ENCODE measurements at regions not wholly inside any gene's neighbourhood (a gene's known extent, or its start where the extent isn't known, plus 50 kb on each side); places are given as distances from the start of the nearest gene placed in this dataset.
"Not testable (repeated sequence)": the region's sequence is repeated elsewhere in the genome, so short reads cannot be mapped to it uniquely, and the experiment has no call there.

- Histone ChIP-seq H3K36me3 (ENCODE audit: control insufficient read depth, insufficient read depth, low read length) (no peaks in the 10 kb centered on the region), H3K27me3 (ENCODE audit: control insufficient read depth, insufficient read depth, low read length) (no peaks in the 10 kb centered on the region), H3K4me3 (ENCODE audit: low read depth, low read length) (peak overlapping the region; percentile 13; the same call in 1 of the 2 replicates), H3K27ac (ENCODE audit: low read depth, low read length) (no peak overlapping the region), H3K9me3 (ENCODE audit: control insufficient read depth, insufficient read depth, low read depth, low read length) (peaks cover 36% of the 10 kb centered on the region; the same call in 1 of the 2 replicates), H3K9ac (ENCODE audit: low read length) (no peak overlapping the region), H3K4me1 (ENCODE audit: control insufficient read depth, insufficient read depth, low read length) (no peaks in the 10 kb centered on the region)
Observed at GRCh38 chr16:35598696-35599332, 2139.4 kb downstream of the TP53TG3F start.

GRCh38 chr16:35599429-35600160 lies 2140.2 kb downstream of the TP53TG3F start:
- no peaks in the 10 kb centered on the region for H3K36me3 ChIP-seq (ENCODE audit: control insufficient read depth, insufficient read depth, low read length)
- H3K9ac ChIP-seq (ENCODE audit: low read length): no peak overlapping the region
- peaks cover 29% of the 10 kb centered on the region; the same call in 1 of the 2 replicates for H3K9me3 ChIP-seq (ENCODE audit: control insufficient read depth, insufficient read depth, low read depth, low read length)
- H3K4me1 ChIP-seq (ENCODE audit: control insufficient read depth, insufficient read depth, low read length): no peaks in the 10 kb centered on the region
- no peaks in the 10 kb centered on the region for H3K27me3 ChIP-seq (ENCODE audit: control insufficient read depth, insufficient read depth, low read length)
- no peak overlapping the region for H3K27ac ChIP-seq (ENCODE audit: low read depth, low read length)
- H3K4me3 ChIP-seq (ENCODE audit: low read depth, low read length): peak overlapping the region; percentile 13; the same call in 1 of the 2 replicates

- H3K4me1 ChIP-seq (ENCODE audit: control insufficient read depth, insufficient read depth, low read length); H3K36me3 ChIP-seq (ENCODE audit: control insufficient read depth, insufficient read depth, low read length); H3K9ac ChIP-seq (ENCODE audit: low read length); H3K27ac ChIP-seq (ENCODE audit: low read depth, low read length); H3K27me3 ChIP-seq (ENCODE audit: control insufficient read depth, insufficient read depth, low read length); H3K4me3 ChIP-seq (ENCODE audit: low read depth, low read length): not testable (repeated sequence)
- H3K9me3 ChIP-seq (ENCODE audit: control insufficient read depth, insufficient read depth, low read depth, low read length): peaks cover 26% of the 10 kb centered on the region; the same call in 1 of the 2 replicates
Observed at GRCh38 chr16:35600161-35600555, 2140.7 kb downstream of the TP53TG3F start.

- Histone ChIP-seq H3K9ac (ENCODE audit: low read length) (no peak overlapping the region), H3K9me3 (ENCODE audit: control insufficient read depth, insufficient read depth, low read depth, low read length) (peaks cover 28% of the 10 kb centered on the region; the same call in 1 of the 2 replicates), H3K27ac (ENCODE audit: low read depth, low read length) (no peak overlapping the region), H3K36me3 (ENCODE audit: control insufficient read depth, insufficient read depth, low read length) (no peaks in the 10 kb centered on the region), H3K4me1 (ENCODE audit: control insufficient read depth, insufficient read depth, low read length) (no peaks in the 10 kb centered on the region), H3K4me3 (ENCODE audit: low read depth, low read length) (no peak overlapping the region), H3K27me3 (ENCODE audit: control insufficient read depth, insufficient read depth, low read length) (no peaks in the 10 kb centered on the region)
Observed at GRCh38 chr16:35602116-35602515, 2142.7 kb downstream of the TP53TG3F start.

- not testable (repeated sequence) for H3K4me1 ChIP-seq (ENCODE audit: control insufficient read depth, insufficient read depth, low read length); H3K9ac ChIP-seq (ENCODE audit: low read length); H3K36me3 ChIP-seq (ENCODE audit: control insufficient read depth, insufficient read depth, low read length); H3K27ac ChIP-seq (ENCODE audit: low read depth, low read length); H3K27me3 ChIP-seq (ENCODE audit: control insufficient read depth, insufficient read depth, low read length); H3K4me3 ChIP-seq (ENCODE audit: low read depth, low read length)
- H3K9me3 ChIP-seq (ENCODE audit: control insufficient read depth, insufficient read depth, low read depth, low read length): peaks cover 20% of the 10 kb centered on the region; the same call in 1 of the 2 replicates
Observed at GRCh38 chr16:35603371-35603770, 2144.0 kb downstream of the TP53TG3F start.

- H3K9me3 ChIP-seq (ENCODE audit: control insufficient read depth, insufficient read depth, low read depth, low read length): peaks cover 7% of the 10 kb centered on the region; the same call in 1 of the 2 replicates
- H3K36me3 ChIP-seq (ENCODE audit: control insufficient read depth, insufficient read depth, low read length): no peaks in the 10 kb centered on the region
- no peak overlapping the region for H3K4me3 ChIP-seq (ENCODE audit: low read depth, low read length)
- no peak overlapping the region for H3K27ac ChIP-seq (ENCODE audit: low read depth, low read length)
- no peak overlapping the region for H3K9ac ChIP-seq (ENCODE audit: low read length)
- H3K27me3 ChIP-seq (ENCODE audit: control insufficient read depth, insufficient read depth, low read length): no peaks in the 10 kb centered on the region
- no peaks in the 10 kb centered on the region for H3K4me1 ChIP-seq (ENCODE audit: control insufficient read depth, insufficient read depth, low read length)
Observed at GRCh38 chr16:35605921-35606320, 2146.5 kb downstream of the TP53TG3F start.

- not testable (repeated sequence) for H3K27ac ChIP-seq (ENCODE audit: low read depth, low read length); H3K4me3 ChIP-seq (ENCODE audit: low read depth, low read length); H3K36me3 ChIP-seq (ENCODE audit: control insufficient read depth, insufficient read depth, low read length); H3K4me1 ChIP-seq (ENCODE audit: control insufficient read depth, insufficient read depth, low read length); H3K27me3 ChIP-seq (ENCODE audit: control insufficient read depth, insufficient read depth, low read length); H3K9ac ChIP-seq (ENCODE audit: low read length)
- H3K9me3 ChIP-seq (ENCODE audit: control insufficient read depth, insufficient read depth, low read depth, low read length): peaks cover 42% of the 10 kb centered on the region
Observed at GRCh38 chr16:35614883-35615282, 2155.5 kb downstream of the TP53TG3F start.

- H3K27me3 ChIP-seq (ENCODE audit: control insufficient read depth, insufficient read depth, low read length); H3K27ac ChIP-seq (ENCODE audit: low read depth, low read length); H3K9ac ChIP-seq (ENCODE audit: low read length); H3K36me3 ChIP-seq (ENCODE audit: control insufficient read depth, insufficient read depth, low read length); H3K4me1 ChIP-seq (ENCODE audit: control insufficient read depth, insufficient read depth, low read length); H3K4me3 ChIP-seq (ENCODE audit: low read depth, low read length): not testable (repeated sequence)
- H3K9me3 ChIP-seq (ENCODE audit: control insufficient read depth, insufficient read depth, low read depth, low read length): peaks cover 69% of the 10 kb centered on the region
Observed at GRCh38 chr16:35619176-35619575, 2159.8 kb downstream of the TP53TG3F start.

- Histone ChIP-seq H3K4me1 (ENCODE audit: control insufficient read depth, insufficient read depth, low read length) (no peaks in the 10 kb centered on the region), H3K27me3 (ENCODE audit: control insufficient read depth, insufficient read depth, low read length) (no peaks in the 10 kb centered on the region), H3K36me3 (ENCODE audit: control insufficient read depth, insufficient read depth, low read length) (no peaks in the 10 kb centered on the region), H3K9ac (ENCODE audit: low read length) (no peak overlapping the region), H3K4me3 (ENCODE audit: low read depth, low read length) (no peak overlapping the region), H3K27ac (ENCODE audit: low read depth, low read length) (no peak overlapping the region), H3K9me3 (ENCODE audit: control insufficient read depth, insufficient read depth, low read depth, low read length) (peaks cover 66% of the 10 kb centered on the region; the same call in 1 of the 2 replicates)
Observed at GRCh38 chr16:35626041-35626440, 2166.6 kb downstream of the TP53TG3F start.

- Histone ChIP-seq H3K27me3 (ENCODE audit: control insufficient read depth, insufficient read depth, low read length) (no peaks in the 10 kb centered on the region), H3K36me3 (ENCODE audit: control insufficient read depth, insufficient read depth, low read length) (no peaks in the 10 kb centered on the region), H3K4me1 (ENCODE audit: control insufficient read depth, insufficient read depth, low read length) (no peaks in the 10 kb centered on the region), H3K9ac (ENCODE audit: low read length) (peak overlapping the region; percentile 19), H3K4me3 (ENCODE audit: low read depth, low read length) (no peak overlapping the region), H3K27ac (ENCODE audit: low read depth, low read length) (no peak overlapping the region), H3K9me3 (ENCODE audit: control insufficient read depth, insufficient read depth, low read depth, low read length) (peaks cover 74% of the 10 kb centered on the region; the same call in 1 of the 2 replicates)
Observed at GRCh38 chr16:35628976-35629375, 2169.6 kb downstream of the TP53TG3F start.

- Histone ChIP-seq H3K9ac (ENCODE audit: low read length) (no peak overlapping the region), H3K36me3 (ENCODE audit: control insufficient read depth, insufficient read depth, low read length) (no peaks in the 10 kb centered on the region), H3K27ac (ENCODE audit: low read depth, low read length) (no peak overlapping the region), H3K27me3 (ENCODE audit: control insufficient read depth, insufficient read depth, low read length) (no peaks in the 10 kb centered on the region), H3K4me3 (ENCODE audit: low read depth, low read length) (no peak overlapping the region), H3K4me1 (ENCODE audit: control insufficient read depth, insufficient read depth, low read length) (no peaks in the 10 kb centered on the region), H3K9me3 (ENCODE audit: control insufficient read depth, insufficient read depth, low read depth, low read length) (peaks cover 59% of the 10 kb centered on the region; the same call in 1 of the 2 replicates)
Observed at GRCh38 chr16:35631261-35631945, 2172.0 kb downstream of the TP53TG3F start.

All from HUES6 (cell line).